UCSD-AML1 (cell line): ENCODE measurements at regions not wholly inside any gene's neighbourhood (a gene's known extent, or its start where the extent isn't known, plus 50 kb on each side); places are given as distances from the start of the nearest gene placed in this dataset.

Source experiments
- DNase-seq: peaks from one replicate; lab custom pipeline; 2025; ENCODE audit not compliant: unreplicated experiment; lab: John Stamatoyannopoulos, UW

GRCh38 chr13:59570204-59570603, 593.5 kb downstream of the DIAPH3 start:
- DNase-seq, result no peak

GRCh38 chr13:59584101-59584500, 579.6 kb downstream of the DIAPH3 start:
- DNase-seq, result no peak

GRCh38 chr13:59584761-59585670, 578.7 kb downstream of the DIAPH3 start:
- DNase-seq, result no peak

- no peak for DNase-seq
Measured at GRCh38 chr13:59587030-59587429, 576.7 kb downstream of the DIAPH3 start.

- DNase-seq, result no peak
Measured at GRCh38 chr13:59587971-59588716, 575.6 kb downstream of the DIAPH3 start.

GRCh38 chr13:59588717-59589067, 575.0 kb downstream of the DIAPH3 start:
- DNase-seq, result no peak

GRCh38 chr13:59601993-59602392, 561.7 kb downstream of the DIAPH3 start:
- no peak for DNase-seq

GRCh38 chr13:59603646-59604045, 560.1 kb downstream of the DIAPH3 start:
- no peak for DNase-seq

GRCh38 chr13:59607172-59607571, 556.6 kb downstream of the DIAPH3 start:
- no peak for DNase-seq

GRCh38 chr13:59607780-59608233, 555.9 kb downstream of the DIAPH3 start:
- no peak for DNase-seq

GRCh38 chr13:59609421-59609820, 554.3 kb downstream of the DIAPH3 start:
- DNase-seq, result no peak
